Suppressor macrophage treated with lipopolysaccharide for 4 hours (primary cell): ENCODE measurements at regions not wholly inside any gene's neighbourhood (a gene's known extent, or its start where the extent isn't known, plus 50 kb on each side); places are given as distances from the start of the nearest gene placed in this dataset.

Experiments used
- DNase-seq: peaks from one replicate; pipeline ENCODE4 v3.0.0-alpha.2; 2020

GRCh38 chr7:26035552-26035951, 116.4 kb upstream of the NFE2L3 start:
- DNase-seq: no peak

GRCh38 chr7:26036092-26036491, 115.9 kb upstream of the NFE2L3 start:
- DNase-seq: no peak

DNA sequence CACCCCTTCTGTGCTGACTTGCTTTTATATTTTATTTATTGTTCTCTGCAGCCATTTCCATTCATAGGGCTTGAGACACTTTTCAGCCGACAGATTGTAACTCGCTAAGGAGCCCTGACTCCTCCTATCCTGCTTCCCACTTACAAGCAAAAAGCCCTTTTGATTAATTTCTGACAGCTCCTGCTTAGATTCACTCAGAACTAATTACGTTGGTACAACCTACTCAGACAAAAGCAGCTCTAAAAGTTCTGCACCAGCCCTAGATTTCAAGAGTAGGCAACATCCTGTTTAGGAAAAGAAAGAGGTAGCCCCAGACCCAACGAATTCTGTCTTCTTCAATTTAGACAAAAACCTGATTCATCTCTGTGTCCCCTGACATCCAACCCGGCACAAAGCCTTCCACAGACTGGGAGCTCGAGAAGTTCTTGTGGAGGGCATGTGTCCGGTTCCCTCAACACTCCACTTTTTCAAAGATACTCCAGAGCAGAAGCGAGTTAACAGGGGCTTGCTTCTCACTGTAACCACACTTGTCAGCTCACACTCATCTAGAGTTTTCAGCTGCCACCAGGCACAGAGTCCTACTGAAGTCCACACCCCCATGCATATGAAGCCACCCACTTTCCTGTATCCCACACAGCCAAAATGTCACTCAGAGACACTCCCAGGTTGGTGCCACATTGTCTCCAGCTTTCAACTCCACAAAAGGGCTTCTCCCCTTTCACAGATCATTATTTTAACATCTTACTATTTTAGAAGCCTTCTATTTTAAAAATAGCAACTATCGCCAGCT, 113.6 kb upstream of the NFE2L3 start:
- DNase-seq: no peak

- no peak for DNase-seq
Observed at GRCh38 chr7:26040085-26040484, 111.9 kb upstream of the NFE2L3 start.

GRCh38 chr7:26042237-26042636, 109.8 kb upstream of the NFE2L3 start:
- DNase-seq: no peak

GRCh38 chr7:26043801-26044200, 108.2 kb upstream of the NFE2L3 start:
- no peak for DNase-seq

DNA sequence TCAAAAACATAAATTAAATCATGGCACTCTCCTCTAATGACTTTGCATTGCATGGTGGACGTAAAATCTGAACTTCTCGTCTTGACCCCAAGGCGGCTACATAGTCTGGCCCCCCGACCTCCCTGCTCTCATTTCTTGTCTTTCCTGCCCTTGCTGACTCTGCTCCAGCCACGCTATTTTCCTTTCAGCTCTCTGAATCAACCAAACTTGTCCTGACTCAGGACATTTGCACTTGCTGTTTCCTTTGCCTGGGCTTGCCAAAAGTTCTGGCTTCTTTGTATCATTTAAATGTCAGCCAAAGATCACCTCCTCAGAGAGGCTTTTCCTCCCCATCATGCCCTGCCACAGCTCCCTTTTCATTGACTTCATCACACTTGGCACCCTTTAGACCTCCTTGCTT, 107.7 kb upstream of the NFE2L3 start:
- no peak for DNase-seq

GRCh38 chr7:26046150-26046549, 105.8 kb upstream of the NFE2L3 start:
- no peak for DNase-seq

- no peak for DNase-seq
Observed at GRCh38 chr7:26046878-26047277, 105.1 kb upstream of the NFE2L3 start.

DNA sequence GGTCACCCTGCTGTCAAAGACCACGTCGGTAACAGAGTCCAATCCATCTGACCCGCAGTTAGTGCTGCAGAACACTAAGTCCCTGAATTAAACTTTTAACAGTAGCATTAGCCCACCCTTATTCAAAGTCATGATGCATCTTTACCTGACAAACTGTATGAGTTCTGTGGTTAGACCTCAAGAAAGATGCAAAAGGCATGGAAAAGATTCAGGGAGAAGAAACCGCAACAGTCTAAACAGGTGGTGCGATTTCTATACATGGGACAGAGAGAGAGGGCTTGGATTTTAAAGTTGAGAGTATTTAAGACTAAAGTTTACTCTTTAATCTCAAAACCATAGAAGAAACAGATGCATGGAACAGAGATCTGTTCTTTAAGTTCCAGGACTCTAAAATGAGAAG, 103.3 kb upstream of the NFE2L3 start:
- no peak for DNase-seq

- no peak for DNase-seq
Observed at GRCh38 chr7:26049081-26049480, 102.9 kb upstream of the NFE2L3 start.

DNA sequence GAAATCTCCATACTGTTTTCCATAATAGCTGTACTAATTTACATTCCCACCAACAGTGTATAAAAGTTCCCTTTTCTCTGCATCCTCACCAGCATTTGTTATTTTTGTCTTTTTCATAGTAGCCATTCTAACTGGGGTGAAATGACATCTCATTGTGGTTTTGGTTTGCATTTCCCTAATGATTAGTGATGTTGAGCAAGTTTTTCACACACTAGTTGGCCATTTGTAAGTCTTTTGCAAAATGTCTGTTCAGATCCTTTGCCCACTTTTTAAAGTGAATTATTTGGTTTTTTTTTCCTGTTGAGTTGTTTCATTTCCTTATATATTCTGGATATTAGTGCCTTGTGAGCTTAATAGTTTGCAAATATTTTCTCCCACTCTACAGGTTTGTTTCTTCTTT, 101.0 kb upstream of the NFE2L3 start:
- peak; percentile 43 for DNase-seq

GRCh38 chr7:26052706-26053105, 99.3 kb upstream of the NFE2L3 start:
- DNase-seq: peak; percentile 41

- DNase-seq: no peak
Observed at GRCh38 chr7:26054386-26054785, 97.6 kb upstream of the NFE2L3 start.

GRCh38 chr7:26055241-26055640, 96.8 kb upstream of the NFE2L3 start:
- peak; percentile 50 for DNase-seq

DNA sequence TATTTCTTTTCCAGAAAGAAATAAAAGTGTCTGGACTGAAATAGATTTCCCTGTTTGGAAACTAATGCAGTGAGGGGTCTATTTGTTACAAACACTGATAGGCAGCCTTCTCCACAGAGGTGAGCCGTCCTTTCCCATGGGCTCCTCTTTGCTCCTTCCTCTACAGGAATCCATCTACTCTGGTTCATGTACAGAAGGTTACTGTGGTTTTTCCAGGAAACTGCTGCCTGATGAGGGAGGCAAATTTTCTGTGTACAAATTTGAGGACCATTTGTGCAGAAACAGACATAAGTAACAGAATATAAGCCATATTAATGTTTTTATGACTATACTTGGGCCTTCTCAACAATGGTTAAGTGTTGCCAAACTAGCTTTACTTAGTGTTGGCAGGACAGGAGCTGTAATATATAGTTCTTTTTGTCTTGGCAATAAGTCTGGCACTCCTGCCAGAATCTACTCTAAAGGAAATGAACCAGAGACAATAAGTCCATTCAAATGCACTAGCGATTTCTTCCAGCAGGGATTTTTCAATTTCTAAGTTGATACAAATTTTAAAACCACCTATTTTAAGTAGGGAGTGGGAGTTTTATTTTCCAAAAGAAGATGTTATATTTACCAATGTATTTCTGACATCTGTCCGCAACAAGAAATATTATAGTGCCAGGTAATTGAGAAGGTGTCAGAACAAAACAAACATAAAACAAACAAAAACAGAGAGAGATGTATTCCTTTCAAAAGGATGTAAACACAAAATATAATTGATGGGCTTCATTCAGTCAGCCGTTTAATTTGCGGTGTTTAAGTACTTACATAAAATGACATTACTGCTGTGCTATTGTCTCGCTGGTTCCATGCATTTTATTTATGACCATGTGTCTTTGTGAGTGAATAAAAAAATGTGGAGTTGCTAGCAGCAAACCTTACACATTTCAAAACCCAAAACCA, 91.0 kb upstream of the NFE2L3 start:
- no peak for DNase-seq

GRCh38 chr7:26061678-26062603, 90.1 kb upstream of the NFE2L3 start:
- peak; percentile 66 for DNase-seq

DNA sequence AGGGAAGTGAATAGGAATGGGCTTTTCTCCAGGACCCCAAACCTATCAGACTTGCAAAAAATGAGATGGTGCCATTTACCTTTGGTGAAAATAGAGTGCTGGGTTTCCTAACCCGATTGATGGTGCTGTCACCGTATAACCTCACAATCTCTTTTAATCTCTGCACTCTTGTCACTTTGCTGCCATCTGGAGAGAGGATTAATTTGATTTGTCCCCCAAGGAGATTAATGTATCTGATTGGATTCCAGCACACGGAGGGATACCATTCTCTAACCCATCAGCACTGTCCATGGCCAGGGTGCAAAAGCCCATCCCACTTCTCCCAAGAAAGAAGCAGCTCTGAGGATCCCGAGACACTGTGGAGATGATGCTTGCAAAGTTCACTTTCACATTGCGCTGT, 86.3 kb upstream of the NFE2L3 start:
- DNase-seq: no peak

GRCh38 chr7:26066736-26067135, 85.3 kb upstream of the NFE2L3 start:
- DNase-seq: no peak

- DNase-seq: no peak
Observed at GRCh38 chr7:26070290-26070689, 81.7 kb upstream of the NFE2L3 start.

DNA sequence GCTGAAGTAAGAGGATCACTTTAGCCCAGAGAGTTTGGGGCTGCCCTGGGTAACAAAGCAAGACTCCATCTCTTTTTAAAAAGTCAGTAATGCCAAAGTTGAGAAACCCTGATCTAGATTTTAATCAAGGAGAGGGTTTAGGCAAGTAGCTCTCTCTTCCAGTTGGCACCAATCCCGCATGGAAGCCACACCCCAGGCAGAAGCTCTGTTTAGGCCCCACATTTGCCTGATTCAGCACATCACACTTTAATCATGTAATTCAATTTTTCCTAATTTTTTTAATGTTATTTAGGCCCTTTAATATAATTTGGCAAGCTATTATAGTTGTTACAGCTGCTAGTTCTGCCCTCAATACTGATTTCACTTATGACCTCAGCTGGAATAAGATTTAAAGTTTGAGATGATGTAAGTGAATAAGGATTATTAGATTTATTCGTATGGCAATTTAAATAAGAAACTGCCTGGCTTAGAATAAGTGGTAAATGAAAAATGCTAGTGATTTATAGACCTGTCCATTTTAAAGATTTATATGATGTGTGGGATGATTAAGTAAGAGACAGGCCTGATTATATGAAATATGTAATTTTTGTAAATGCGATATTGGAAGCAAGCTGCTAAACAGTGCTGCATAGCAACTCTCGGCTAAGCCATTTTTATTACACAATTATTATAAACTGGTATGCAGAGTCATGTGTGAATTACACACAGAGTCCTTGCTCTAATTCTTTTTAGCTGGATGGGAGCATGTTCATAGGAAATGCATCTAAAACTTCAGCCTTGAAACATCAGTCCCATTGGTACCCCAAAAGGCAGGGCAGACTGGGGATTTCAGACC, 80.2 kb upstream of the NFE2L3 start:
- DNase-seq: no peak

DNA sequence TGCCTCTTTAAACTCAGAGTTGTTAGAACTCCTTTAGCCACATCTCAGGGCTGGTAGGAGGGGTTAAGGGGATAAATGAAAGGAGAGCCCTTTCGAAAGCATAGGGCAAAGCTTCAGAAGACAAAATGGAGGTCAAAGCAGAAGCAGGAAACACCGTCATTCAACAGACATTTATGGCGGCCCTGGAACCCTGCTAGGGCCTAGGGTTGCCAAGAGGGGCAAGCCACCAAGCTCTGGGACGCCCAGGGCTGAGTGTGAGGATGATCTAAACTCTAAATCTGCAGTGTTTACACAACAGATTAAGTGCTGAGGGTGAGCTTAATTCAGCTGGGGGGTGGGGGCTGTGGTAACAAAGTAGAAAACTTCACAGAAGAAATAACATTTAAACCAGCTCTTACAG, 79.0 kb upstream of the NFE2L3 start:
- DNase-seq: no peak
